ENCODE measurements at regions not wholly inside any gene's neighbourhood (a gene's known extent, or its start where the extent isn't known, plus 50 kb on each side); places are given as distances from the start of the nearest gene placed in this dataset.

- DNase-seq (ENCODE audit: low read depth, low spot score), result no peak
- POLR2A ChIA-PET, result no interaction called here
- CTCF ChIA-PET, result interaction anchor here (2.3 kb wide), 1 partner anchor 16 kb away, joined by 11 read pairs; no protein-coding TSS in a partner anchor
- no peak overlapping the region for H3K4me3 ChIP-seq (ENCODE audit: low read depth, low read length)
- TF ChIP-seq CTCF (IDR thresholded peaks at IDR 0.05; ENCODE audit: insufficient read depth, low read length, missing control alignments), result no peak
Observed at GRCh38 chr14:89056394-89056793, 231.9 kb downstream of the TTC8 start.

GRCh38 chr14:89058697-89059096 is 234.2 kb downstream of the TTC8 start:
- no peak overlapping the region for H3K4me3 ChIP-seq (ENCODE audit: low read depth, low read length)
- ChIA-PET CTCF (no interaction called here), POLR2A (no interaction called here)
- no peak for DNase-seq (ENCODE audit: low read depth, low spot score)
- no peak for TF ChIP-seq CTCF (IDR thresholded peaks at IDR 0.05; ENCODE audit: insufficient read depth, low read length, missing control alignments)

- CTCF ChIA-PET, result no interaction called here
- DNase-seq (ENCODE audit: low read depth, low spot score), result no peak
- TF ChIP-seq CTCF (IDR thresholded peaks at IDR 0.05; ENCODE audit: insufficient read depth, low read length, missing control alignments), result no peak
- no peak overlapping the region for H3K4me3 ChIP-seq (ENCODE audit: low read depth, low read length)
- POLR2A ChIA-PET, result no interaction called here
Observed at GRCh38 chr14:89060191-89060590, 235.7 kb downstream of the TTC8 start.

GRCh38 chr14:89061696-89062095 is 237.2 kb downstream of the TTC8 start:
- TF ChIP-seq CTCF (IDR thresholded peaks at IDR 0.05; ENCODE audit: insufficient read depth, low read length, missing control alignments), result no peak
- no peak for DNase-seq (ENCODE audit: low read depth, low spot score)
- POLR2A ChIA-PET, result no interaction called here
- H3K4me3 ChIP-seq (ENCODE audit: low read depth, low read length), result no peak overlapping the region
- CTCF ChIA-PET, result interaction anchor here (1.4 kb wide), 2 partner anchors 21 to 35 kb away, joined by 3 read pairs; no protein-coding TSS in a partner anchor

DNA sequence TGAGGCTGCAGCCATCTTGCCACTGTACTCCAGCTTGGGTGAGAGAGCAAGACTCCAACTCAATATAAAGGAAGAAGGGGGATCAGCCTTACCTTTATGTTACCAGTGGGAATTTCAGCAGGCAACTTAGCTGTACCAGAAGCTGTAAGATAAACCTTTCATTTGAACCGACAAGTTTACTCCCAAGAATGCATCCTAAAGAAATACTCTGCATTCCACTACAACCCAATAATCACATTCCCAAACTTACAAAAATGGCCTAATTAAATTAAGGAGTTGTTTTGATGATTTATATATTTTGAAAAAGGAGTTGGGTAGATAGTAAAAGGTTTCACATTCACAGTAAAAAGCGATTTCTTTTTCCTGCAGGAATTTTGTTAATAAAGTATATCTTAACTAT is 241.4 kb downstream of the TTC8 start:
- DNase-seq (ENCODE audit: low read depth, low spot score), result no peak
- TF ChIP-seq CTCF (IDR thresholded peaks at IDR 0.05; ENCODE audit: insufficient read depth, low read length, missing control alignments), result no peak
- POLR2A ChIA-PET, result no interaction called here
- H3K4me3 ChIP-seq (ENCODE audit: low read depth, low read length), result no peak overlapping the region
- CTCF ChIA-PET, result interaction anchor here (1.2 kb wide), 1 partner anchor 25 kb away, joined by 3 read pairs; no protein-coding TSS in a partner anchor

DNA sequence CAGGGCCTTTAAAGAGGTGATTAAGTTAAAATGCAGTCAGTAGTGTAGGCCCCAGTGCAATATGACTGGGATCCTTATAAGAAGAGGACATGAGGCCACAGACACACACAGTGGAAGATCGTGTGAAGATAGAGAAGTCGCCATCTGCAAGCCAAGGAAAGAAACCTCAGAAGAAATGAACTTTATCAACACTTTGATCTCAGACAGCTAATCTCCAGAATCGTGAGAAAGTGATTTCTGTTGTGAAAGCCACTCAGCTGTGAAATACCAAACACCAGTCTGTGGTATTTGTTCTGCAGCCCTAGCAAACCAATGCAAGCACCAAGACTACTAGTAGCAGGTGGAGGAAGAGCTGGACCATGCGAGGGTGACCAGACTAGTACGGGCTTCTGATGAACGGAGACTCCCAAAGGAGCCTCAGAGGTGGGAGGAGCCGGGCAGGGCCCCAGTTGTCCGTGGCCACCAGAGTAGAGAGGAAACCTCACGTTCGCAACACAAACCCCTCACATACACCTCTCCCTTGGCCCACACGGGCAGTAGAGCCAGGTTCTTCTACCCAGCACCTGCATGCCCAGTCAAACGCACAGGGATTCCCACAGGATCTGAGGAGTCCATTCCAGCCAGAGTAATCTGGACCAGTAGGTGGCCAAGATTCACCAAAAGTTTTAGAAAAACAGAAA is 243.0 kb downstream of the TTC8 start:
- ChIA-PET CTCF (interaction anchor here (1.2 kb wide), 1 partner anchor 27 kb away, joined by 3 read pairs; no protein-coding TSS in a partner anchor), POLR2A (interaction anchor here (0.7 kb wide), 1 partner anchor 17 kb away, joined by 3 read pairs; no protein-coding TSS in a partner anchor)
- H3K4me3 ChIP-seq (ENCODE audit: low read depth, low read length), result no peak overlapping the region
- no peak for DNase-seq (ENCODE audit: low read depth, low spot score)
- no peak for TF ChIP-seq CTCF (IDR thresholded peaks at IDR 0.05; ENCODE audit: insufficient read depth, low read length, missing control alignments)
